HEK293T (cell line): ENCODE measurements at regions not wholly inside any gene's neighbourhood (a gene's known extent, or its start where the extent isn't known, plus 50 kb on each side); places are given as distances from the start of the nearest gene placed in this dataset.

Source experiments
- CTCF ChIA-PET: fragments of 350-600 bp; formaldehyde crosslinking; extraction: SDS; loops from one replicate; lab custom pipeline; 2021; ENCODE audit warnings: antibody characterized with exemption, inconsistent platforms; lab: Yijun Ruan, JAX
- POLR2A ChIA-PET: fragments of 350-600 bp; formaldehyde crosslinking; extraction: SDS; loops from one replicate; lab custom pipeline; 2020; ENCODE audit warnings: antibody characterized with exemption, inconsistent platforms; lab: Yijun Ruan, JAX
- DNase-seq: peaks from one replicate; pipeline ENCODE4 v3.0.0; 2012; ENCODE audit warnings: mixed read lengths; ENCODE audit errors: extremely low spot score
- ARNT ChIP-seq: fragments of 450-650 bp; IDR thresholded peaks from 2 replicates; pipeline ENCODE4 v1.6.1; 2017; ENCODE audit warnings: mild to moderate bottlenecking
- BHLHE40 ChIP-seq: fragments of 450-650 bp; IDR thresholded peaks from 2 replicates; pipeline ENCODE4 v1.6.1; 2016; ENCODE audit warnings: mild to moderate bottlenecking, moderate library complexity, borderline replicate concordance
- CTBP1 ChIP-seq: fragments of 450-650 bp; IDR thresholded peaks from 2 replicates; pipeline ENCODE4 v1.6.1; 2016; ENCODE audit warnings: borderline replicate concordance
- ELF4 ChIP-seq: fragments of 450-650 bp; IDR thresholded peaks from 2 replicates; pipeline ENCODE4 v1.6.1; 2017; ENCODE audit warnings: antibody characterized with exemption
- FOXA1 ChIP-seq: fragments of 450-650 bp; IDR thresholded peaks from 2 replicates; pipeline ENCODE4 v1.6.1; 2016; ENCODE audit warnings: mild to moderate bottlenecking
- FOXK2 ChIP-seq: fragments of 450-650 bp; IDR thresholded peaks from 2 replicates; pipeline ENCODE4 v1.6.1; 2016; ENCODE audit warnings: mild to moderate bottlenecking
- FOXM1 ChIP-seq: fragments of 450-650 bp; IDR thresholded peaks from 2 replicates; pipeline ENCODE4 v1.6.1; 2017; ENCODE audit warnings: mild to moderate bottlenecking, borderline replicate concordance
- HDGF ChIP-seq: fragments of 450-650 bp; IDR thresholded peaks from 2 replicates; pipeline ENCODE4 v1.6.1; 2017; ENCODE audit warnings: antibody characterized with exemption, borderline replicate concordance
- L3MBTL2 ChIP-seq: fragments of 450-650 bp; conservative IDR thresholded peaks from 2 replicates; pipeline ENCODE4 v1.6.1; 2016; ENCODE audit warnings: mild to moderate bottlenecking
- LEF1 ChIP-seq: fragments of 450-650 bp; IDR thresholded peaks from 2 replicates; pipeline ENCODE4 v1.6.1; 2017; ENCODE audit warnings: mild to moderate bottlenecking, borderline replicate concordance
- NFRKB ChIP-seq: fragments of 450-650 bp; IDR thresholded peaks from 2 replicates; pipeline ENCODE4 v1.6.1; 2016; ENCODE audit warnings: mild to moderate bottlenecking, moderate library complexity
- SP1 ChIP-seq: fragments of 450-650 bp; IDR thresholded peaks from 2 replicates; pipeline ENCODE4 v1.6.1; 2017
- SUZ12 ChIP-seq: fragments of 450-650 bp; IDR thresholded peaks from 2 replicates; pipeline ENCODE4 v1.6.1; 2016; ENCODE audit warnings: mild to moderate bottlenecking
- TARDBP ChIP-seq: fragments of 450-650 bp; IDR thresholded peaks from 2 replicates; pipeline ENCODE4 v1.6.1; 2016
- ZNF384 ChIP-seq: fragments of 450-650 bp; IDR thresholded peaks from 2 replicates; pipeline ENCODE4 v1.6.1; 2016
- TF ChIP-seq, protein P1 (sequence below): fragments of 450-650 bp; IDR thresholded peaks from 2 replicates; pipeline ENCODE4 v1.6.1; 2016

GRCh38 chr2:6412533-6413091 is 453.1 kb downstream of the CMPK2 start:
- TF ChIP-seq L3MBTL2 = no peak
- no peak for TF ChIP-seq SUZ12
- TF ChIP-seq FOXA1 = no peak
- TF ChIP-seq, protein P1, sequence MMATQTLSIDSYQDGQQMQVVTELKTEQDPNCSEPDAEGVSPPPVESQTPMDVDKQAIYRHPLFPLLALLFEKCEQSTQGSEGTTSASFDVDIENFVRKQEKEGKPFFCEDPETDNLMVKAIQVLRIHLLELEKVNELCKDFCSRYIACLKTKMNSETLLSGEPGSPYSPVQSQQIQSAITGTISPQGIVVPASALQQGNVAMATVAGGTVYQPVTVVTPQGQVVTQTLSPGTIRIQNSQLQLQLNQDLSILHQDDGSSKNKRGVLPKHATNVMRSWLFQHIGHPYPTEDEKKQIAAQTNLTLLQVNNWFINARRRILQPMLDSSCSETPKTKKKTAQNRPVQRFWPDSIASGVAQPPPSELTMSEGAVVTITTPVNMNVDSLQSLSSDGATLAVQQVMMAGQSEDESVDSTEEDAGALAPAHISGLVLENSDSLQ = no peak
- no peak for TF ChIP-seq SP1
- TF ChIP-seq HDGF = no peak
- TF ChIP-seq LEF1 = no peak
- DNase-seq = no peak
- CTCF ChIA-PET = no interaction called here
- POLR2A ChIA-PET = no interaction called here

- CTCF ChIA-PET = no interaction called here
- no peak for TF ChIP-seq FOXA1
- no peak for TF ChIP-seq NFRKB
- no peak for TF ChIP-seq ZNF384
- no peak for TF ChIP-seq BHLHE40
- TF ChIP-seq LEF1 = no peak
- TF ChIP-seq ELF4 = no peak
- POLR2A ChIA-PET = no interaction called here
- no peak for DNase-seq
Measured at GRCh38 chr2:6417050-6417449, 448.7 kb downstream of the CMPK2 start.

GRCh38 chr2:6418291-6418690 is 447.4 kb downstream of the CMPK2 start:
- DNase-seq = no peak
- POLR2A ChIA-PET = no interaction called here
- CTCF ChIA-PET = no interaction called here
- TF ChIP-seq FOXK2 = no peak

GRCh38 chr2:6421138-6421730 is 444.5 kb downstream of the CMPK2 start:
- CTCF ChIA-PET = no interaction called here
- DNase-seq = no peak
- POLR2A ChIA-PET = no interaction called here
- no peak for TF ChIP-seq ZNF384
- TF ChIP-seq LEF1 = no peak
- no peak for TF ChIP-seq SP1
- TF ChIP-seq HDGF = no peak
- no peak for TF ChIP-seq ELF4

- POLR2A ChIA-PET = no interaction called here
- CTCF ChIA-PET = no interaction called here
- DNase-seq = no peak
- TF ChIP-seq FOXM1 (no peak), ARNT (no peak), ZNF384 (no peak), ELF4 (no peak), BHLHE40 (no peak), CTBP1 (no peak), NFRKB (no peak), SP1 (no peak), L3MBTL2 (no peak), SUZ12 (no peak), FOXK2 (no peak), FOXA1 (no peak), HDGF (no peak), TARDBP (no peak)
- TF ChIP-seq, protein P1 = no peak
Measured at GRCh38 chr2:6421888-6422287, 443.8 kb downstream of the CMPK2 start.

DNA sequence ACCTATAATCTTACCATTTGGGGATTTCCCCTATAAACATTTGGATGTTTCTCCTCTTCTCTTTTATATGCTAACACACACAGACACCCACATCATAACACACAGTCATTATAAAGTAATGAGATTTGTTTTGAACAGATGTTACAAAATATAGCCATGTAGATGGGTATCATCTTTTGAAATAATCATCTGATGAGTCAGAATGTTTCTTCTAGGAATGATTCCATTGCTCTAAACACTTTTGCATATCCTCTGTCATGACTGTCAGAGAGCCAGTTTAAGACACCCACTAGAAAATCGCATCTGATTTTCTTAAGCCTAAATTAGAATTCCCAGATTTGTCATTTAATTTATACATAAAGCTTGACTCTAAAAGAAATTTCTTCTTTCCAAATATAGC is 442.6 kb downstream of the CMPK2 start:
- no peak for DNase-seq
- TF ChIP-seq SUZ12 = no peak
- no peak for TF ChIP-seq TARDBP
- TF ChIP-seq ARNT = no peak
- no peak for TF ChIP-seq SP1
- no peak for TF ChIP-seq FOXK2
- TF ChIP-seq LEF1 = no peak
- CTCF ChIA-PET = no interaction called here
- POLR2A ChIA-PET = no interaction called here

- ChIA-PET POLR2A (no interaction called here), CTCF (no interaction called here)
- no peak for DNase-seq
- TF ChIP-seq ARNT = no peak
- TF ChIP-seq SP1 = no peak
- no peak for TF ChIP-seq L3MBTL2
- TF ChIP-seq, protein P1 = no peak
- TF ChIP-seq FOXA1 = no peak
- no peak for TF ChIP-seq ZNF384
- TF ChIP-seq CTBP1 = no peak
- no peak for TF ChIP-seq SUZ12
- no peak for TF ChIP-seq TARDBP
- no peak for TF ChIP-seq ELF4
- TF ChIP-seq BHLHE40 = no peak
- TF ChIP-seq HDGF = no peak
Measured at GRCh38 chr2:6423944-6424343, 441.8 kb downstream of the CMPK2 start.
